Esophagus squamous epithelium (tissue), 4 donors: ENCODE measurements at regions not wholly inside any gene's neighbourhood (a gene's known extent, or its start where the extent isn't known, plus 50 kb on each side); places are given as distances from the start of the nearest gene placed in this dataset.

Experiments used
- POLR2A ChIP-seq, 4 donors: fragments of 450-650 bp; IDR thresholded peaks; one replicate each; pipeline ENCODE4 v1.6.1; 2017; ENCODE audit warnings: antibody characterized with exemption in 4 of 4, mild to moderate bottlenecking in 4 of 4, moderate library complexity in 3 of 4
- TF ChIP-seq, protein P1 (sequence below), 6 experiments: fragments of 450-650 bp in 4 of 6; fragments of 200-600 bp in 2 of 6; sonication (generic) in 2 of 6; IDR thresholded peaks; one replicate each; pipeline ENCODE4 v1.5.1; 2016 to 2019; ENCODE audit warnings: antibody characterized with exemption in 6 of 6, mild to moderate bottlenecking in 4 of 6, moderate library complexity in 4 of 6

DNA sequence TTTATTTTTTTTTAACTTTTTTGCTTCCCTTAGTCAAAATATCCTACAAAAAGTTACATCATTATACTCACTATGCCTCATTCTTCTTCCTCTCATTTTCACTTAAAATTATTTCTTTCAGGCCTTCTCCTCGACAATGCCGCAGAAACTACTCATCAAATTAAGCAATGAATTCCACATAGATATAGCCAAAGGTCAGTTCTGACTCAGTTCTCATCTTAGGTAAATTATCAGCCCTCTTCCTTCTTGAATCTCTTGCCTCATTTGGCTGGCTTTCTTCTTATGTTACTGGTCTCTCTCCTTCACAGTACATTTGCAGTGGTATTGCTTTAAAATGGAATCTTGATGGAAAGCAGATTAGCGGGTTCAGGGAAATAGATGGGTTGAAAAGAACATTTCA lies 260.7 kb upstream of the BRINP3 start:
- TF ChIP-seq, protein P1, sequence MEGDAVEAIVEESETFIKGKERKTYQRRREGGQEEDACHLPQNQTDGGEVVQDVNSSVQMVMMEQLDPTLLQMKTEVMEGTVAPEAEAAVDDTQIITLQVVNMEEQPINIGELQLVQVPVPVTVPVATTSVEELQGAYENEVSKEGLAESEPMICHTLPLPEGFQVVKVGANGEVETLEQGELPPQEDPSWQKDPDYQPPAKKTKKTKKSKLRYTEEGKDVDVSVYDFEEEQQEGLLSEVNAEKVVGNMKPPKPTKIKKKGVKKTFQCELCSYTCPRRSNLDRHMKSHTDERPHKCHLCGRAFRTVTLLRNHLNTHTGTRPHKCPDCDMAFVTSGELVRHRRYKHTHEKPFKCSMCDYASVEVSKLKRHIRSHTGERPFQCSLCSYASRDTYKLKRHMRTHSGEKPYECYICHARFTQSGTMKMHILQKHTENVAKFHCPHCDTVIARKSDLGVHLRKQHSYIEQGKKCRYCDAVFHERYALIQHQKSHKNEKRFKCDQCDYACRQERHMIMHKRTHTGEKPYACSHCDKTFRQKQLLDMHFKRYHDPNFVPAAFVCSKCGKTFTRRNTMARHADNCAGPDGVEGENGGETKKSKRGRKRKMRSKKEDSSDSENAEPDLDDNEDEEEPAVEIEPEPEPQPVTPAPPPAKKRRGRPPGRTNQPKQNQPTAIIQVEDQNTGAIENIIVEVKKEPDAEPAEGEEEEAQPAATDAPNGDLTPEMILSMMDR (IDR thresholded peaks at IDR 0.05): no peak
- no peak for TF ChIP-seq POLR2A (IDR thresholded peaks at IDR 0.05)
